GM18517 (cell line): ENCODE measurements at regions not wholly inside any gene's neighbourhood (a gene's known extent, or its start where the extent isn't known, plus 50 kb on each side); places are given as distances from the start of the nearest gene placed in this dataset.

ENCODE experiments used
- ATAC-seq: cut with Tn5 transposase; IDR thresholded peaks from one replicate; pipeline ENCODE4 v1.9.1; 2021; ENCODE audit warnings: mild to moderate bottlenecking, moderate library complexity; ENCODE audit not compliant: unreplicated experiment

GRCh38 chr6:132003516-132004178 lies 52.5 kb upstream of the CCN2 start:
- ATAC-seq: no peak
